ENCODE measurements at regions not wholly inside any gene's neighbourhood (a gene's known extent, or its start where the extent isn't known, plus 50 kb on each side); places are given as distances from the start of the nearest gene placed in this dataset.
A peak's percentile ranks its signal among the peaks of the same experiment; 100 is the strongest.

- H3K4me3 ChIP-seq (ENCODE audit: low read length): no peak overlapping the region
- no peak for DNase-seq (ENCODE audit: low read depth)
- TF ChIP-seq CTCF (conservative IDR thresholded peaks at IDR 0.05; ENCODE audit: low read length): no peak
Measured at GRCh38 chr5:56461584-56461983, 228.5 kb upstream of the ANKRD55 start.

GRCh38 chr5:56460681-56461191 is 227.6 kb upstream of the ANKRD55 start:
- H3K4me3 ChIP-seq (ENCODE audit: low read length): no peak overlapping the region
- no peak for DNase-seq (ENCODE audit: low read depth)
- no peak for TF ChIP-seq CTCF (conservative IDR thresholded peaks at IDR 0.05; ENCODE audit: low read length)

- no peak overlapping the region for H3K4me3 ChIP-seq (ENCODE audit: low read length)
- DNase-seq (ENCODE audit: low read depth): no peak
- no peak for TF ChIP-seq CTCF (conservative IDR thresholded peaks at IDR 0.05; ENCODE audit: low read length)
Measured at GRCh38 chr5:56460195-56460546, 227.0 kb upstream of the ANKRD55 start.

GRCh38 chr5:56459394-56460194 is 226.5 kb upstream of the ANKRD55 start:
- H3K4me3 ChIP-seq (ENCODE audit: low read length): no peak overlapping the region
- no peak for DNase-seq (ENCODE audit: low read depth)
- TF ChIP-seq CTCF (conservative IDR thresholded peaks at IDR 0.05; ENCODE audit: low read length): no peak

GRCh38 chr5:56457887-56458812 is 225.0 kb upstream of the ANKRD55 start:
- TF ChIP-seq CTCF (conservative IDR thresholded peaks at IDR 0.05; ENCODE audit: low read length): no peak
- peak; percentile 70 for DNase-seq (ENCODE audit: low read depth)
- H3K4me3 ChIP-seq (ENCODE audit: low read length): peak overlapping the region; percentile 11; the same call in 1 of the 2 replicates

GRCh38 chr5:56456002-56456401 is 222.9 kb upstream of the ANKRD55 start:
- peak; percentile 57 for DNase-seq (ENCODE audit: low read depth)
- TF ChIP-seq CTCF (conservative IDR thresholded peaks at IDR 0.05; ENCODE audit: low read length): no peak
- H3K4me3 ChIP-seq (ENCODE audit: low read length): no peak overlapping the region
